GM21381 (cell line): ENCODE measurements at regions not wholly inside any gene's neighbourhood (a gene's known extent, or its start where the extent isn't known, plus 50 kb on each side); places are given as distances from the start of the nearest gene placed in this dataset.

Experiments
- ATAC-seq: cut with Tn5 transposase; IDR thresholded peaks from one replicate; pipeline ENCODE4 v1.9.1; 2021; ENCODE audit warnings: mild to moderate bottlenecking, moderate library complexity; ENCODE audit not compliant: unreplicated experiment

GRCh38 chr6:40083141-40083920, 149.1 kb upstream of the MOCS1 start:
- ATAC-seq = no peak

- no peak for ATAC-seq
Observed at GRCh38 chr6:40082278-40083043, 148.2 kb upstream of the MOCS1 start.

- no peak for ATAC-seq
Observed at GRCh38 chr6:40077736-40078135, 143.5 kb upstream of the MOCS1 start.

GRCh38 chr6:40077315-40077714, 143.1 kb upstream of the MOCS1 start:
- no peak for ATAC-seq

GRCh38 chr6:40075056-40075590, 140.9 kb upstream of the MOCS1 start:
- ATAC-seq = no peak

DNA sequence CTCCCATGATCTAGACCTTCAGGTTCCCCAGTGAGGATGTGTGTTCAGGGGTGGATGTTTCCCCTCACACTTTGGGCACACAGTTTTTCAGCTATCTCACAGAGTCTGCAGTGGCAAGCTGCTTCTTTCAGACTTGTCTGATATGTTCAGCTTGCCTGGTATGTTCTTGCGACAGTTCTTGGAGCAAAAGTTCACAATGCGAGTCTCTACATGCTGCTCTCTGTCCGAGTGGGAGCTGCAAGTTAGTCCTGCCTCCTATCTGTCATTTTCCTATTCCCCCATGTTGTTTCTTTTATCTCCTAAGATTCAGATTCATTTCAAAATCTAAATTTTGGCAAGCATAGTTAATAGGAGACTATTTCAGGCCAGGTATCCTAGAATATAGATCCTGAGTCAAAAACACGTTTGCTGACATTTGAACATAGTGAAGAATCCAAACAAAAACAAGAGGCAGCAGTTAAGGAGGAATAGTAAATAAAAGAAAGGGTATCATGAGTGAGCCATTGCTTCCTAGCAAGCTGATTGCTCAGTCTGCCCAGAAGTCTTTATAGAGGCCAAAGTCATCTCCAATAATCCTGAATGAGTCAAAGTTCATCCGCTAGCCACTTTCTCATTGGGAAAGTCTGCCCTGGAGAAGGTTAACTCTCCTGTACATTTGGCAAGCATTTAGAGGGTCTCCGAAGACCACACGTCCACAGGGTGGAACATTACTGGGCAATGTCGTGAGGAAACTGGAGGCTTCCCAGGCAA, 140.2 kb upstream of the MOCS1 start:
- ATAC-seq = no peak

DNA sequence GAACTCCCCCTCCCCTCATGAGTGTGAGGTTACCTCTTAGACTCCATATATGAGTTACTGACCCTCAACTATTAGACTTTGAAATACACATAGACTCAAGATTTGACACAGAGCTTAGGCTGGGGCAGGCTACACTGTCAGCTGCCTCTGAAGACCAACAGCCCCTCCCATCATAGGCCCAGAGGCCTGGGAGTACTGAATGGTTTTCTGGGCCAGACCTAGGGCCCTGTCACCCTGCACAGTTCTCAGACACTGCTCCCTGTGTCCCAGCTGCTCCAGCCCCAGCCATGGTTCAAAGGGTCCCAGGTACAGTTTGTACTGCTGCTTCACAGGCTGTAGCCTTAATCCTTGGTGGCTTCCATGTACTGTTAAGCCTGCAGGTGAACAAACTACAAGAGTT, 132.1 kb upstream of the MOCS1 start:
- no peak for ATAC-seq

GRCh38 chr6:40056865-40057264, 122.6 kb upstream of the MOCS1 start:
- no peak for ATAC-seq

- ATAC-seq = no peak
Observed at GRCh38 chr6:40054602-40055001, 120.3 kb upstream of the MOCS1 start.

DNA sequence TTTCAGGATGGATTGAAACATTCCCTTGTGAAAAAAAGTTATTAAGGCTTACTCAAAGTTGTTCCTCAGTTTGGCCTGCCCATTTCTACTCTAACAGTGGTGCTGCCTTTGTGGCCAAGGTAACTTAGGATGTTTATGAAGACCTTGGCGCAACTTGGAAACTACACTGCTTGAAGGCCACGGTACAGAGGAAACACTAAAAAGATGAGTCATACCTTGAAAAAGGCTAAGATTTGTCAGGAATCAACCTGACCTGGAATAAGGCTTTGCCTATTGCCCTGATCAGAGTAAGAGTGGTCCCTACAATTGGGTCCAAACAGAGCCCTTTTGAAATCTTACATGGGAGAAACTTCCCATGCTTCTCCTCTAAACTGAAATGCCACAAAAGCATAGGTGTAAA, 119.9 kb upstream of the MOCS1 start:
- no peak for ATAC-seq

DNA sequence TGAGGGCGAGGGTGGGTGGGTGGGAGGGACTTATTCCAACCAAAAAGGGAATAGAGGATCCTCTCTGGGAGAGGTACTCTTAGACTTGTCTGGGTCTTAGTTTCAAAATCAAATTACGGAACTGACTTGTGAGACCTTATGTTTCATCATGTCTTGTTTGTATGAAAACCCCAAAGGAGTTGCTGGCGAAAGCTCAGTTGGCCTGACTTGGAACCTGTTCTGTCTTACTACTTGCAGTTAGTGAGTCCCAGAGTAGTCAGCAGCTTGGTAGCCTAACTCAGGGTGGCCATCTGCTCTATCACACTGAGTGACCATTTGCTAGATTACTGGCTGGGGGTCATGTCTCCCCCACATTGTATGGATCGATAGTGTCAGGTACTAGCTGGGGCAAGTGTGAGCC, 114.9 kb upstream of the MOCS1 start:
- no peak for ATAC-seq

DNA sequence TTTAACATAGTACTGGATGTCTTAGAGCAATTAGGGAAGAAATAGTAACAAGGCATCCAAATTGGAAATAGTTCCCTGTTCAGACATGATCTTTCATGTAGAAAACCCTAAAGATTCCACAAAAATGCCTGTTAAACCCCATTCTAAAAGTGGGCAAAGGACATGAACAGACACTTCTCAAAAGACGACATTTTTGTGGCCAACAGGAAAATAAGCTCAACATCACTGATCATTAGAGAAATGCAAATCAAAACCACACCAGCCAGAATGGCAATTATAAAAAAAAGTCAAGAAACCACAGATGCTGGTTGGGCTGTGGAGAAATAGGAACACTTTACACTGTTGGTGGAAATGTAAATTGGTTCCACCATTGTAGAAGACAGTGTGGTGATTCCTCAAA, 109.9 kb upstream of the MOCS1 start:
- no peak for ATAC-seq

- no peak for ATAC-seq
Observed at GRCh38 chr6:40042232-40042631, 108.0 kb upstream of the MOCS1 start.

DNA sequence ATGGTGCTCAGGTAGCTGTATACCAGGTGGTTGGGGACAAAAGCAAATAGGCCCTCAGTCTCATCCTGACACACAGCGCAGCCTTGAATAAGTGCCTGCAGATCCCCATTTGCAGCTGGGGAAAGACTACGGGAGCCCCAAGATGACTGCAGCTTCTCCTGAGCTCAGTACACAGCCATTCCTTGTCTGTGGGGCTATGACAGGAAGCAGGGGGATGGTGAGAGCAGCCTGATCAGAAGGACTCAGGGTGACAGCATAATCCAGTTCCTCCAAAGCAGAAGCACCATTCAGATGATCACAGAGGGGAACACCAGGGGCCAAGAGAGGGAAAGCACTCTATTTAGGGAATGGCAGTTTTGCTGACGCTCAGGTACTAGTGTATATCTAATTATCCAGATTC, 104.8 kb upstream of the MOCS1 start:
- ATAC-seq = no peak

- ATAC-seq = no peak
Observed at GRCh38 chr6:40038626-40039025, 104.4 kb upstream of the MOCS1 start.

DNA sequence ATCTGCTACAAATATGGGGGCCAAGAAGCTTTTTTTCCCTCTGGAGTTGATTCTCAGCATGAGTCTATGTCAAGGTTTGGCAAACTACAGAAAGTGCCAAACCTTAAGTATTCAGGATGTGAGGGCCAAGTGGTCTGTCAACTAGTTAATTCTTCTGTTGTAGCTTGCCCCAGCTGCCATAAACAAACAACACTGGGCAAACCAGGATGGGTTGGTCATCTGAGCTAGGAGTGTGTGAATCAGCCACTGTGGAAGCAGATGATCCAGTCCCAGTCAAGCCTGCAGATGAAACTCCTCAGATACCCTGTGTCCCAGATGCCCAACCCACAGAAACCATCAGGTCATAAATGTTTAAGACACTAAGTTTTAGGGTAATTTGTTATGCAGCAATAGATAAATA, 103.0 kb upstream of the MOCS1 start:
- no peak for ATAC-seq

DNA sequence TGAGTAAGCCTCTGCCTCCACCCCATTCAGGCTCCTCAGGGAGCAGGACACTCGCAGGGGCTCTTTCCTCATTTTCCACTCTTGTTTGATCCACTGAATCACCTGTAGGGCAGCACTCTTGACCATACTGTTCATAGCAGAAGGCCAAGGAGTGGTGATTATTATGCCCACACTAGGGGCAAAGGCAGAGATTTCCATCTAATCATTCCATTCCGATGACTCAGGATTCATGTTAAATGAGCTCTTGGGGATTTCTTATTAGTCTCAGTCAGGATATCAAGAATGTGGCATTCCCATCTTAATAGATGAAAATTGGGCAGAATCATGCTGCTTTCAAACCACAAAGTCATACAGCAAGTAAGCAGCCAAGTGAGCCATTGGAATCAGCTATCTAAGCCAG, 101.9 kb upstream of the MOCS1 start:
- no peak for ATAC-seq

DNA sequence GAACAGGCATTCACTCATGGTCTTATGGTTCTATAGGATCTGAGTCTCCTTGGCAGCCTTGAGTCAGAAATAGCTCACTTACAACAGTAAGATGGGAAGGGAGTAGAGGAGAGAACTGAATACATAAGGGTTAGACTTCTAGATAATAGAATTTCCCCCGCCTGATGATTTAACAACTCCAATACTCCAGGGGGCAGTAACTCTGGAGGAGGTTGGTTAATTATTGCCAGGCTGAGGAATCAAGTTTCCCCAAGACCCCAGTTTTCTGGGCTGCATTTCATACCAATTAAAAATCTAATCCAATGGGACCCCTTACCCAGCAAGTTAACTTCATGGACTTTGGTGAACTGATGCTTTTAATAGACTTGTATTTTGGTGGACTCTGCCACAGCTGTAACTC, 94.2 kb upstream of the MOCS1 start:
- ATAC-seq = no peak

GRCh38 chr6:40022867-40023266, 88.6 kb upstream of the MOCS1 start:
- no peak for ATAC-seq

GRCh38 chr6:40020166-40020565, 85.9 kb upstream of the MOCS1 start:
- no peak for ATAC-seq

GRCh38 chr6:40015530-40015929, 81.3 kb upstream of the MOCS1 start:
- no peak for ATAC-seq
